ENCODE measurements at regions not wholly inside any gene's neighbourhood (a gene's known extent, or its start where the extent isn't known, plus 50 kb on each side); places are given as distances from the start of the nearest gene placed in this dataset.

DNA sequence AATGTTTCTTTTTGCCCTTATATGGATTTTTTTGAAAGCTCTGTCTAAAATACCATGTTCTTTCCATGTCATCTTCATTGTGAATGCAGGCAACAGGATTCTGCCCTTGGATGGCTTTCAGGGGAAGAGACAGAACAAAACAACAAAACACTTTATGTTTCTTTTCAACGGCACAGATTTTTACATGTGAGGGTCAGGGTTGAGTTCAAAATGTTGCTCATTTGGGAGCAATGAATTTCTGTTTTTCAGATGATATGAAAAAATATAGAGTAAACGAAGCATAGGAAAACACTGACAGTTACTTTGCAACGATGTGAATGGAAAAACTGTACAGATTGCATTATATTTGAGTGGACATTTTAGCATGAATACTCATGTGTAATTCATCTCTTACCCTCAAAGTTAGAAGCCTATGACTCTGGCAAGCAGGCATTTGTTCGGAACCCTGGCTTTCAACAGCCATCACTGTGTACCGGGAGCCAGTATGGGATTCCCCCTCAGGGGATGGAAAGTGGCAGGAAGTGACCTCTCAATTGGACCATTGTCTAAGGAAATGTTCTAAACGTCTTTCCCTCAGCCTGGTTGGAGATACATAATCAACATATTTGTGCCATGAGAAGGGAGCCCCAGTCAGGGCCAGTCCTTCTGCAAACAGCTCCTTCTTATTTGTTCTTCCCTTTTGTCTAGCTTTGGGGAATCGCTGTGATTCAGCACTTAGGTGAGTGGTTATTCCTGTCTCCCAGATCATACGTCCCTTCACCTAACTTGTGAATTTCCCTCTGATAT lies 153.9 kb upstream of the MEF2C start:
- TF ChIP-seq, protein P1, sequence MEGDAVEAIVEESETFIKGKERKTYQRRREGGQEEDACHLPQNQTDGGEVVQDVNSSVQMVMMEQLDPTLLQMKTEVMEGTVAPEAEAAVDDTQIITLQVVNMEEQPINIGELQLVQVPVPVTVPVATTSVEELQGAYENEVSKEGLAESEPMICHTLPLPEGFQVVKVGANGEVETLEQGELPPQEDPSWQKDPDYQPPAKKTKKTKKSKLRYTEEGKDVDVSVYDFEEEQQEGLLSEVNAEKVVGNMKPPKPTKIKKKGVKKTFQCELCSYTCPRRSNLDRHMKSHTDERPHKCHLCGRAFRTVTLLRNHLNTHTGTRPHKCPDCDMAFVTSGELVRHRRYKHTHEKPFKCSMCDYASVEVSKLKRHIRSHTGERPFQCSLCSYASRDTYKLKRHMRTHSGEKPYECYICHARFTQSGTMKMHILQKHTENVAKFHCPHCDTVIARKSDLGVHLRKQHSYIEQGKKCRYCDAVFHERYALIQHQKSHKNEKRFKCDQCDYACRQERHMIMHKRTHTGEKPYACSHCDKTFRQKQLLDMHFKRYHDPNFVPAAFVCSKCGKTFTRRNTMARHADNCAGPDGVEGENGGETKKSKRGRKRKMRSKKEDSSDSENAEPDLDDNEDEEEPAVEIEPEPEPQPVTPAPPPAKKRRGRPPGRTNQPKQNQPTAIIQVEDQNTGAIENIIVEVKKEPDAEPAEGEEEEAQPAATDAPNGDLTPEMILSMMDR (IDR thresholded peaks at IDR 0.05; ENCODE audit: low read depth, low read length), result no peak
- DNase-seq (ENCODE audit: low read depth in 2 of 2), result peak; percentile 5 to 57
- no peak overlapping the region for H3K4me3 ChIP-seq (replicated peaks in 1 of 2; ENCODE audit: low read depth in 2 of 2, low read length in 2 of 2)

- DNase-seq (ENCODE audit: low read depth in 2 of 2), result peak in 1 of 2 donors; percentile 4
- TF ChIP-seq, protein P1 (IDR thresholded peaks at IDR 0.05; ENCODE audit: low read depth, low read length), result no peak
- H3K4me3 ChIP-seq (replicated peaks in 1 of 2; ENCODE audit: low read depth in 2 of 2, low read length in 2 of 2), result no peak overlapping the region
Measured at GRCh38 chr5:89036166-89036565, 153.2 kb upstream of the MEF2C start.

DNA sequence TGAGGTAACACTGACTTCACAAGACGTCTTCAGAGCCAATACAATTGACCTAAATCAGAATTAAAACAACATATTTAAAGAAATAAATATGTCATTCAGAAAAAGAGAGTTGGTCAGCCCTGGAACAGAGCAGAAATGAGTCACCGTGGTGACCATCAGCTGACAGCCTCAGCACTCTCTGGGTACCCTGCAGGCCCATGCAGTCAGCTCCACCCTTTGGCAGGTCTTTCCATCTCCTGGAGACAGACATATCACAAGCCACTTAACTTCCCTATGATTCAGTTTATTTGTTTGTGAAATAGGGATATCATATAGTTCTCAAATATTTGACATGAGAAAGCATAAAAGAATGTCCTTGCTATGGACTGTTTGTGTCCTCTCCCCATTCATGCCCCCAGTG lies 151.6 kb upstream of the MEF2C start:
- peak; percentile 8 to 26 for DNase-seq (ENCODE audit: low read depth in 2 of 2)
- TF ChIP-seq, protein P1 (IDR thresholded peaks at IDR 0.05; ENCODE audit: low read depth, low read length), result no peak
- H3K4me3 ChIP-seq (replicated peaks in 1 of 2; ENCODE audit: low read depth in 2 of 2, low read length in 2 of 2), result no peak overlapping the region

DNA sequence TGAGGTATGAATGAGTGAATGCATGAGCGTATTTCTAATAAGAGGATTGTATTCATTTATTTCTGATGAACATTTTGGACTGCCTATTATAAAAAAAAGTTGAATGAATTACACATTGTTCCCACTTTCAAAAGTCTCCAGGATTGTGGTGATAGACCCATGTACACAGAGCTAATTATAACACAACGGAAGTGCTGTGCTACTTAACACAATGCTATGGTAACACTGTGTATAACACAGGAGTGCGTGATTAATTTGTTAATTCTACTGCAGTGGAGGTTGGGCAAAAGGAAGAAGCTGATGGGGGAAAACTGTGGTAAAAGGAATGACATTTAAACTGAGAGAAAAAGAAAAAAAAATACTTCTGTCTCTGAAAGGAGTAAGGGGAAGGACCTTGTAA lies 147.8 kb upstream of the MEF2C start:
- DNase-seq (ENCODE audit: low read depth in 2 of 2), result no peak
- no peak overlapping the region for H3K4me3 ChIP-seq (replicated peaks in 1 of 2; ENCODE audit: low read depth in 2 of 2, low read length in 2 of 2)
- TF ChIP-seq, protein P1 (IDR thresholded peaks at IDR 0.05; ENCODE audit: low read depth, low read length), result no peak

GRCh38 chr5:89028595-89029285 lies 145.8 kb upstream of the MEF2C start:
- no peak overlapping the region for H3K4me3 ChIP-seq (replicated peaks in 1 of 2; ENCODE audit: low read depth in 2 of 2, low read length in 2 of 2)
- TF ChIP-seq, protein P1 (IDR thresholded peaks at IDR 0.05; ENCODE audit: low read depth, low read length), result no peak
- peak in 1 of 2 donors; percentile 14 for DNase-seq (ENCODE audit: low read depth in 2 of 2)

DNA sequence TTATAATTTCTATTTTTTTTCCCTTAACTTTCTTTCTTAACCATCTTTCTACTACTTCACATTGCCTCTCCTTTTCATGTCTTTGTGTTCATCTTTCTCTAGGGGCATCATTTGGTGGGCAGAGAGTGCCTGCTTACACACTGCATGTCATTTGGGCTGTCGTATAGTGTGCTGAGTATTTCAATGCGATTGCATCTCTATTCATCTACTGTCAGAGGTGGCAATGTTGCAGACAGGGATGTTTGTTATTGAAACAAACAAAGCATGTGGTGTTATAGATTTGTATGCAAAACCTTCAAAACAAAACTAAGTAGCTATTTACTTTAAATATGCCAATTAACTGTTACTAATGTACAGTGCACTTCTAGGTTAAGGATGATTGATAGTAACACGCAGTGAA lies 141.1 kb upstream of the MEF2C start:
- DNase-seq (ENCODE audit: low read depth in 2 of 2), result no peak
- TF ChIP-seq, protein P1 (IDR thresholded peaks at IDR 0.05; ENCODE audit: low read depth, low read length), result no peak
- H3K4me3 ChIP-seq (replicated peaks in 1 of 2; ENCODE audit: low read depth in 2 of 2, low read length in 2 of 2), result no peak overlapping the region

Data from cardiac fibroblast (primary cell).